Effector memory CD8-positive, alpha-beta T cell (primary cell): ENCODE measurements at regions not wholly inside any gene's neighbourhood (a gene's known extent, or its start where the extent isn't known, plus 50 kb on each side); places are given as distances from the start of the nearest gene placed in this dataset.
"Not testable (repeated sequence)": the region's sequence is repeated elsewhere in the genome, so short reads cannot be mapped to it uniquely, and the experiment has no call there.

Experiments used
- ATAC-seq: fragments of 150-1000 bp; cut with Tn5 transposase; replicated peaks from 2 replicates; pipeline ENCODE4 v1.10.0; 2021; ENCODE audit warnings: mild to moderate bottlenecking, moderate library complexity
- DNase-seq, 3 experiments: peaks; one replicate each; pipeline ENCODE4 v3.0.0; 2021
- H3K27ac Mint-ChIP-seq, 2 donors: one replicate each; pipeline ENCODE4 v1.8.0; 2022; ENCODE audit warnings: mild to moderate bottlenecking in 2 of 2, mixed read lengths in 2 of 2, moderate library complexity in 2 of 2
- H3K27me3 Mint-ChIP-seq, 2 donors: one replicate each; pipeline ENCODE4 v1.8.0; 2022; ENCODE audit warnings: mixed read lengths in 2 of 2
- H3K36me3 Mint-ChIP-seq: one replicate; pipeline ENCODE4 v1.8.0; 2022; ENCODE audit warnings: mild to moderate bottlenecking, moderate library complexity, mixed read lengths; ENCODE audit not compliant: insufficient read depth
- H3K4me1 Mint-ChIP-seq, 2 donors: one replicate each; pipeline ENCODE4 v1.8.0; 2022; ENCODE audit warnings: low read depth in 2 of 2, mixed read lengths in 2 of 2
- H3K4me3 Mint-ChIP-seq, 2 donors: one replicate each; pipeline ENCODE4 v1.8.0; 2022; ENCODE audit warnings: mild to moderate bottlenecking in 2 of 2, mixed read lengths in 2 of 2, moderate library complexity in 2 of 2
- H3K9me3 Mint-ChIP-seq, 2 donors: one replicate each; pipeline ENCODE4 v1.8.0; 2022; ENCODE audit warnings: mixed read lengths in 2 of 2

DNA sequence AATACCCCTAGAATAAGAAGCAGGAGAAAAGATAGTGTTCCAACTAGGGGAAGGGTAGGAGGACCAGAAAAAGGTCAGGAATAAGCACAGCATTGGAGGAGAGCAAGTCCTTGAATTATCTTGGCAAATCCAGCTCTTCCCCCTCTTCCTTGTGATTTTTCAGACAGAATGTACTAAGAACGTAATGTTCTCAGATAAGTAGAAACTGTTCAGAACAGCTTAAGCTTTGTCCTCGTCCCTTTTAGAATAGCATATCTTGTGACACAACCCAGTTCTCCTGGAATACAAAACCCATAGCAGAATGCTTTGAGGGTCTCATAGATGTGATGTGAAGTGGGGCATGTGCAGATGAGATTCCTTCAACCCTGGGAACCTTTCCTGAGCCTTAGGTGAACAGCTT lies 97.4 kb downstream of the EMB start:
- H3K9me3 Mint-ChIP-seq: no peaks in the 10 kb centered on the region
- ATAC-seq (no peak), DNase-seq (no peak)
- no peak overlapping the region for H3K4me3 Mint-ChIP-seq
- no peaks in the 10 kb centered on the region for H3K4me1 Mint-ChIP-seq
- no peaks in the 10 kb centered on the region for H3K27me3 Mint-ChIP-seq
- peaks cover 3% of the 10 kb centered on the region for H3K36me3 Mint-ChIP-seq
- no peak overlapping the region for H3K27ac Mint-ChIP-seq

DNA sequence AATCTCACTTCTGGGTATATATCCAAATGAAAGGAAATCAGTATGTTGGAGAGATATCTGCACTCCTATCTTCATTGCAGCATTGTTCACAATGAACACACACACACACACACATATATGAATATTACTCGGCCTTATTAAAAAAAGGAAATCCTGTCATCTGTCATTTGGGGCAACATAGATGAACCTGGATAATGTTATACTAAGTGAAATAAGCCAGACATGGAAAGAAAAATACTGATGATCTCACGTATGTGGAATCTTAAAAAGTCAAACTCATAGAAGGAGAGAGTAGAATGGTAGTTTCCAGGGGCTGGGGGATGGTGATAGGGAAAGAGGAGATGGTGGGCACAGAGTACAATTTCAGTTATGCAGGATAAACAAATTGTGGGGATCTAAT lies 100.3 kb downstream of the EMB start:
- Mint-ChIP-seq H3K27ac (no peak overlapping the region), H3K4me1 (no peaks in the 10 kb centered on the region), H3K36me3 (no peaks in the 10 kb centered on the region), H3K9me3 (no peaks in the 10 kb centered on the region), H3K4me3 (no peak overlapping the region), H3K27me3 (no peaks in the 10 kb centered on the region)
- DNase-seq (no peak), ATAC-seq (no peak)

DNA sequence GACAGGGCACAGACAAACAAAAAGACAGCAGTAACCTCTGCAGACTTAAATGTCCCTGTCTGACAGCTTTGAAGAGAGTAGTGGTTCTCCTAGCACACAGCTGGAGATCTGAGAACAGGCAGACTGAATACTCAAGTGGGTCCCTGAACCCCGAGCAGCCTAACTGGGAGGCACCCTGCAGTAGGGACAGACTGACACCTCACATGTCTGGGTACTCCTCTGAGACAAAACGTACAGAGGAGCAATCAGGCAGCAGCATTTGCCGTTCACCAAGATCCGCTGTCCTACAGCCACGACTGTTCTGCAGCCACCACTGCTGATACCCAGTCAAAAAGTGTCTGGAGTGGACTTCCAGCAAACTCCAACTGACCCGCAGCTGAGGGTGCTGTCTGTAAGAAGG lies 110.5 kb downstream of the EMB start:
- H3K4me1 Mint-ChIP-seq: peaks cover 24 to 37% of the 10 kb centered on the region in 2 donors
- H3K27ac Mint-ChIP-seq, H3K36me3 Mint-ChIP-seq, H3K4me3 Mint-ChIP-seq, H3K27me3 Mint-ChIP-seq, DNase-seq, ATAC-seq: not testable (repeated sequence)
- H3K9me3 Mint-ChIP-seq: peaks cover 0 to 11% of the 10 kb centered on the region in 2 donors

DNA sequence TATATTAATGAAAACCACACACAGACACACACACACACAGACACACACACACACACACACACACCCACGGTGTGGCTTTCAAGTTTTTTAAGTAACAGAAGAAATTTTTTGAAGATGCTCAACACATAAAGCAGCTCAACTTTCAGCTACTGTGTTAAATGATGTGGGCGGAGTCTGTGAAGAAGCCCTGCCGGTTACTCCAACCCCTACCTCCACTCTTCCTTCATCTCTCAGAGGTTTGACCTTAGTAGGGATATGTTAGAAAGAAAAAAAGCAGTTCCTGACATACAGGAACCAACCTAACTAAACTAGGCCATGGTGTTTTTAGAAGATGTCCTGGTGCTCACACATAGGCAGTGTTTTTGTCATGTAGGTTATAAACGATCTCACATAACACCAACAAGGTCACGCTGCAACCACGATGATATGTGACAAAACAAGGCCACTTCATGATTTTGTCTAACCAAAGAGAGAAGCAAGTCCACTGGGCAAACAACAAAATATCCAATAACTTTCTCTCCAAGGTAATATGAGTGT lies 112.8 kb downstream of the EMB start:
- H3K4me1 Mint-ChIP-seq: peaks cover 24 to 34% of the 10 kb centered on the region in 2 donors
- peak; percentile 91 for ATAC-seq
- no peaks in the 10 kb centered on the region for H3K36me3 Mint-ChIP-seq
- H3K27ac Mint-ChIP-seq: peak overlapping the region; percentile 58 to 95
- H3K27me3 Mint-ChIP-seq: no peaks in the 10 kb centered on the region
- H3K9me3 Mint-ChIP-seq: peaks cover 0 to 11% of the 10 kb centered on the region in 2 donors
- DNase-seq: peak in 2 of 3 experiments; percentile 9 to 10
- peak overlapping the region; percentile 25 to 63 for H3K4me3 Mint-ChIP-seq

DNA sequence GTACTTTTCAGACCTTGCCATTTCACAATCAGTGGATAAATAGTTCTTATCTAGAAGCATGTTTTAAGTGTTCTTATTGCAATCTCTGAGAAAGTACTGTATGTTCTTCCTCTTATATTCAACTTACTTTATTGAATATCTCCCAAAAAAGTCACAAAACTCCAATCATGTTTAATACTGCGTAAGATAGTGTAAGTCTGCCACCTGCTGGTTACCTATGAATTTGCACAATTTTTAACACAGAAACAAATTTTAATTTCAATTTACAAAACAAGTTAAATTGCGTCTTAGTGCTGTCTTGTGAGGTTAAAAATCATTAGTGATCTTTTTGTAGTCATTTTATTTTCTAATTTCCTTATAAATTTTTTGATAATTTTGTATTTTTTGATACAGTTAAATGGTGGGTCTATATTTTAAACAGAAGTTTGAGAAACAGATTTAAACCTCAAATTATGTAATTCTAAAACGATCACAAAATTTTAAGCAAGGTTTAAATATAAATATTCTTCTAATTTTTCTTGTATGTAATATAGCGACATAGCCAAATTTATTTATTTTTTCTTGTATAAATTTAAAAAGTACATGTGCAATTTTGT lies 115.8 kb downstream of the EMB start:
- Mint-ChIP-seq H3K4me3 (no peak overlapping the region), H3K4me1 (peaks cover 15 to 17% of the 10 kb centered on the region in 2 donors), H3K27ac (no peak overlapping the region), H3K27me3 (no peaks in the 10 kb centered on the region), H3K36me3 (no peaks in the 10 kb centered on the region), H3K9me3 (no peaks in the 10 kb centered on the region)
- DNase-seq (peak in 2 of 3 experiments; percentile 1 to 11), ATAC-seq (no peak)

DNA sequence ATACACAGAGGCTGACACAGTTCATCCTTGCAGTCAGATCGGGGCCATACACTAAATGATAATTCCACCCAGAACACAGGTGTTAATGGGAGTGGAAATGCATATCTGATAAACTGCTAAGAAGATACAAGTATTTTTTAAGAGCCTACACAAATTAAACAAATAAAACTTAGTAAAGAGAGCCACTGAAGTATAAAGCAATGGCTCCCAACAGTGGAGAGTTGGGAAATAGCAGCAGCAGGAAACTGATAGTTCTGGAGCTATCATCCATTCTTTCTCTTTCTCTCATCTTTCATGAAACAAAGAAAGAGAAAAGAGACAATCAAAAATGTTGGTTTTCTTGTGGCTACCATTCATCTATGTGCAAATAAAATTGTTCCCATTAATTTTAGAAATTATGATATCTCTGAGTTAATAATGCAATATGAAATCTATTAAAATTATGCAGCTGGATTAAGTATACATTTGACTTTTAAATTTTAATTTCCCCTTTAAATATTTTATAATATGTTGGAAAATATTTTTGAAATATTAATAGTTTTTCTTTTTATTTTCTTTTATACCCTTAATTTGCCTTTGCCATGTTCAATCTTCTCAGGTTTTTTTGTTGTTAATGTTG lies 120.8 kb downstream of the EMB start:
- Mint-ChIP-seq H3K27me3 (no peaks in the 10 kb centered on the region), H3K9me3 (no peaks in the 10 kb centered on the region), H3K4me3 (no peak overlapping the region), H3K27ac (no peak overlapping the region), H3K4me1 (no peaks in the 10 kb centered on the region), H3K36me3 (no peaks in the 10 kb centered on the region)
- no peak for DNase-seq
- ATAC-seq: no peak

DNA sequence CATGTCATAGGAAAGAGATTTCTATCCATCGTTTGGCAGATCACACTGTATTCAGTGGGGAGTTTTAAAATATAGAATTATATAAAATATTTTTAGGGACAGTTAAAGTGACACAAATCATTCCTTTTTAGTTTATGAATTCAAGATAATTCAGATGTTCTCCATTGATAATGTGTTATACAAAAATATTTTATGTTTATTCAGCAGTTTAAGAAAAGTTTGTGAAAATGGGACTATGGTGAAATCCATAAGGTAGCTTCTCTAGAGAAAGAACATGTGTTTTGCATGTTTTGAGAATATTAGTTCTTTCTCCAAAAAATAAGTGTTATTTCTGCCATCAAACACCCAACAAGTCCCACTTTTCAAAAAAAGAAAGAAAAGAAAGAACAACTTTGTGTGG lies 122.9 kb downstream of the EMB start:
- Mint-ChIP-seq H3K4me1 (no peaks in the 10 kb centered on the region), H3K4me3 (no peak overlapping the region), H3K9me3 (no peaks in the 10 kb centered on the region), H3K36me3 (no peaks in the 10 kb centered on the region), H3K27ac (no peak overlapping the region), H3K27me3 (no peaks in the 10 kb centered on the region)
- DNase-seq: no peak
- ATAC-seq: no peak

DNA sequence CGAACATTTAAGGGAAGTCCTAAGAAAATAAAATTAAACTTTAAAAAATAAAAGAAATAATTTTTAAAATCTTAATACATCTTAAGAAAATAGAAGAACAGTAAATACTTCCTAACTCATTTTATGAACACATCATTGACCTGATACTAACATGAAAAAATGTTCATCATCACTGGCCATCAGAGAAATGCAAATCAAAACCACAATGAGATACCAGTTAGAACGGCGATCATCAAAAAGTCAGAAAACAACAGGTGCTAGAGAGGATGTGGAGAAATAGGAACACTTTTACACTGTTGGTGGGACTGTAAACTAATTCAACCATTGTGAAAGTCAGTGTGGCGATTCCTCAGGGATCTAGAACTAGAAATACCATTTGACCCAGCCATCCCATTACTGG lies 134.6 kb downstream of the EMB start:
- not testable (repeated sequence) for ATAC-seq, H3K4me3 Mint-ChIP-seq, H3K27me3 Mint-ChIP-seq

DNA sequence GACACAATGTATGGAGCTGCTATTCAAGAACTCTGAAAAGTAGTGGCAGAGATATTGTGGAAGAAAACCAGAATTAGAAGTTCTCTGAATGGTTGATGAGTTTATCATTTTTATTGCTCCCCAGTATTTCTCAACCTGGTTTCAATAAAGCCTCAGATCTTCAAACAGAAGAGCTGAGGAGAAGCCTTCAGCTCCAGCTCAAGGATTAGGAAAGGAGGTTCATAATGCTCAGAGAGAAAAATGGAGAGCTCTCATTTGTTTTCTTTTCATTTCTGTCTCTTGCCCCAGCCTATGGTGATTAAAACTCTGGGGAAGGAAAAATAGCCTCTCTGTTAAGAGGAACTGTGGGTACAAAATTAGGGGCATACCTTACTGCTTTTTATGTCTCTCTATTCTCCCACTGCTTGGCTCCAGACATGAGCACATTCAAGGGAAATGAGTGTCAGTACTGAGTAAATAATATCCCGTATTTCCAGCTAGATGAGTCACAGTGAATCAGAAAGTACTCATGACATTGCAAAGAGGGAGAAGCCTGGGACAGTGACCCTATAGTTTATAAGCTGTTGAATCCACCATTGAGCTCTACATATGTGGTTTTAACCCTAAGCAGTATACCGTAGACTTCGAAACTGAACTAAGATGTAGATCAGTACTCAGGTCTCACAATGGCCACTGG lies 138.1 kb downstream of the EMB start:
- no peak for ATAC-seq
- H3K9me3 Mint-ChIP-seq: peaks cover 3 to 7% of the 10 kb centered on the region in 2 donors

More for the DNA sequence above, 134.6 kb downstream of the EMB start:
- H3K36me3 Mint-ChIP-seq, H3K9me3 Mint-ChIP-seq, H3K4me1 Mint-ChIP-seq, DNase-seq, H3K27ac Mint-ChIP-seq: not testable (repeated sequence)

DNA sequence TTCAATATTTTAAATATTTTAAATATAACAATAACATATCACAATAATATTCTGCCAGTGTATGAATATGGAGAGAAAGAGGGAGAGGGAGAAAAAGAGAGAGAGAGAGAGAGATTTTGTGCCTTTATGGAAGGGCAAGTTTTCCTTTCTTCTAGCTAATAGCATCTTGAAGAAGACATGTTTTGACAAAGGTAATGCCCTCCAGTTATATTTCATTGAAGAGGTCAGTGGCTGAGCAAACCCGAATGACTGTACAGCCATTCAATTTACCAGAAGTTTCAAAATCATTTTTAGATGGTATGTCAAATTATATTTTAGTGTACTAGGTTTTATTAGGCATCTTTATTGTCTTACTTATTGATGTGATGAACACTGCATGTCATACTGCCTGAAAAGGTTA lies 139.3 kb downstream of the EMB start:
- DNase-seq (no peak), ATAC-seq (no peak)
- H3K27me3 Mint-ChIP-seq: no peaks in the 10 kb centered on the region
- H3K4me1 Mint-ChIP-seq: no peaks in the 10 kb centered on the region
- peaks cover 3 to 7% of the 10 kb centered on the region in 2 donors for H3K9me3 Mint-ChIP-seq
- no peak overlapping the region for H3K4me3 Mint-ChIP-seq
- no peak overlapping the region for H3K27ac Mint-ChIP-seq
- H3K36me3 Mint-ChIP-seq: no peaks in the 10 kb centered on the region

More for the DNA sequence above, 138.1 kb downstream of the EMB start:
- Mint-ChIP-seq H3K4me3 (no peak overlapping the region), H3K4me1 (no peaks in the 10 kb centered on the region), H3K27ac (no peak overlapping the region), H3K36me3 (no peaks in the 10 kb centered on the region), H3K27me3 (no peaks in the 10 kb centered on the region)
- DNase-seq: no peak

DNA sequence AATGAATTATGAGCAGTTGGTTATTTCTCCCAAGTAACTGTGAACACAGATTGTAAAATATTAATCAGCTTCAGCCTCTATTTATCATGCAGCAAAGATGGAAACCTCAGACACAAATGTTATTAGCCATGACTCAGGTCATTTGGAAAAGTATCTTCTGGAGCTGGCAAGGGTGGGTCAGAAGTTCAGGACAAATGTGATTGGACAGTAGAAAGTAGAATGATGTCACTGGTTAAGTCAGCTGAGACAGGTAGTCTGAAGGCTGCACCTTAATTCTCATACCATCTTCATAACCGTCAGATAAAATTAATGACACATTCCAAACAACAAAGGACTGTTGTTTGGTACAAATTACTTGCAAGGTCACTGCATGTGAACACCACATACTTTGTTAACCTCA lies 140.2 kb downstream of the EMB start:
- Mint-ChIP-seq H3K36me3 (no peaks in the 10 kb centered on the region), H3K4me1 (no peaks in the 10 kb centered on the region), H3K27ac (no peak overlapping the region), H3K27me3 (peaks cover under 1 to 4% of the 10 kb centered on the region in 2 donors), H3K4me3 (no peak overlapping the region), H3K9me3 (peaks cover 3 to 9% of the 10 kb centered on the region in 2 donors)
- DNase-seq (no peak), ATAC-seq (no peak)

DNA sequence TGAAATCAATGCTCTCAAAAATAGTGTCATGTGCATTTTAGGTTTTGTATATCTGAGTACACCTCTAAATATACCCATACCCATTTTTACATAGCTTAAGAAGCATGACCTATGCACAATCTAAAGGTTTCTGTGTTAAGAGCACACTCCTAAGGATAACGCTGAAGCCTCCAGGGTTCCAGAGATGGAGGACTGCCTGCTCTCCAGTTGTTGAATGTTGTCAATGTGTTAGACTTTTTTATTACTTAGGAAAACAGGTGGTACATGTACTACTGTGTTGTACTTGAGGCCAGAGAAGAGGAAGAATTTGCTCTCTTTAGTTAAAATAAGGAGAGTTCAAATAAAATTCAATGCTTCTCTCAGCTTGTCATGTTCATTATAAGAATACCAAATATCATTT lies 141.2 kb downstream of the EMB start:
- Mint-ChIP-seq H3K4me3 (no peak overlapping the region), H3K27me3 (peaks cover 7 to 14% of the 10 kb centered on the region in 2 donors), H3K9me3 (peaks cover 3 to 16% of the 10 kb centered on the region in 2 donors), H3K4me1 (no peaks in the 10 kb centered on the region), H3K27ac (no peak overlapping the region), H3K36me3 (no peaks in the 10 kb centered on the region)
- DNase-seq (no peak), ATAC-seq (no peak)

DNA sequence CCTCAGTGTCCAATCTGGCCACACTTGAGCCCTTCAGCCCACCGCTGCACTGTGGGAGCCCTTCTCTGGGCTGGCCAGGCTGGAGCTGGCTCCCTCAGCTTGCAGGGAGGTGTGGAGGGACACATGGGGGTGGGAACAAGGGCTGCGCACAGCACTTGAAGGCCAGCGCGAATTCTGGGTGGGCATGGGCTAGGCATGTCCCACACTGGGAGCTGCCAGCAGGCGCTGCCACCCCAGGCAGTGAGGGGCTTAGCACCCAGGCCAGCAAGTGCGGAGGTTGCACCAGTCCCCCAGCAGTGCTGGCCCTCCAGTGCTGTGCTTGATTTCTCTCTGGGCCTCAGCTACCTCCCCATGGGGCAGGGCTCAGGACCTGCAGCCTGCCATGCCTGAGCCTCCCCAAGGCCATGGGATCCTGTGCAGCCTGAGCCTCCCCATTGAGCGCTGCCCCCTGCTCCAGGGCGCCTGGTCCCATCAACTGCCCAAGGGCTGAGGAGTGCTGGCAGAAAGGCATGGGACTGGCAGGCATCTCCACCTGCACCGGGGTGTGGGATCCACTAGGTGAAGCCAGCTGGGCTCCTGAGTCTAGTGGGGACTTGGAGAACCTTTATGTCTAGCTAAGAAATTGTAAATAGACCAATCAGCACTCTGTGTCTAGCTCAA lies 148.2 kb downstream of the EMB start:
- no peak overlapping the region for H3K27ac Mint-ChIP-seq
- H3K4me1 Mint-ChIP-seq: peaks cover 0 to 4% of the 10 kb centered on the region in 2 donors
- no peak for DNase-seq
- peaks cover 0 to 9% of the 10 kb centered on the region in 2 donors for H3K9me3 Mint-ChIP-seq
- H3K27me3 Mint-ChIP-seq: peaks cover 7 to 28% of the 10 kb centered on the region in 2 donors
- H3K4me3 Mint-ChIP-seq: no peak overlapping the region
- no peak for ATAC-seq
- H3K36me3 Mint-ChIP-seq: no peaks in the 10 kb centered on the region
